IMR-90 (cell line): ENCODE measurements at regions not wholly inside any gene's neighbourhood (a gene's known extent, or its start where the extent isn't known, plus 50 kb on each side); places are given as distances from the start of the nearest gene placed in this dataset.

Experiments
- POLR2A ChIP-seq: IDR thresholded peaks from 2 replicates; pipeline ENCODE4 v1.6.1; 2012; ENCODE audit warnings: mild to moderate bottlenecking, low read depth, low read length
- RFX5 ChIP-seq: IDR thresholded peaks from 2 replicates; pipeline ENCODE4 v1.8.0; 2012; ENCODE audit warnings: low read depth, mild to moderate bottlenecking, low read length, moderate library complexity
- TF ChIP-seq, protein P1 (sequence below): conservative IDR thresholded peaks from 2 replicates; pipeline ENCODE4 v1.5.1; 2012; ENCODE audit warnings: mild to moderate bottlenecking, low read depth, low read length, improper control_type of control experiment

DNA sequence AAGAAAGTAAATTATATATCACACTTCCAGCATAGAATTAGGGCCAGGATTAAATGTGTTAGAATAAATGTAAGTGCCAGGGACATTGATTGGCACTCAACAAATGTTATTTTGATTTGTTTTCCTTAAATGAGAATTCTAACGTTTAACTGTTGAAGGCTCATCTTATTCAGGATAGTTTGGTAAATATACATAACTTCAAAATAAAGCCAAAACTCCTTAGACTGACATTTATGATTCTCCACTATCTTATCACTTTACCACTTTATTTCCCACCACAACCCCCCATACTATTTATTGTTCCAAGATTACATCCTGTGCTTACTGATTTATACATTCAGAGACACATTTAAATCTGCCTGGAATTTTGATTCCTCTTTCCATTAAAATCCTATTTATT lies 769.5 kb upstream of the CDH2 start:
- TF ChIP-seq POLR2A (no peak), RFX5 (no peak)
- TF ChIP-seq, protein P1, sequence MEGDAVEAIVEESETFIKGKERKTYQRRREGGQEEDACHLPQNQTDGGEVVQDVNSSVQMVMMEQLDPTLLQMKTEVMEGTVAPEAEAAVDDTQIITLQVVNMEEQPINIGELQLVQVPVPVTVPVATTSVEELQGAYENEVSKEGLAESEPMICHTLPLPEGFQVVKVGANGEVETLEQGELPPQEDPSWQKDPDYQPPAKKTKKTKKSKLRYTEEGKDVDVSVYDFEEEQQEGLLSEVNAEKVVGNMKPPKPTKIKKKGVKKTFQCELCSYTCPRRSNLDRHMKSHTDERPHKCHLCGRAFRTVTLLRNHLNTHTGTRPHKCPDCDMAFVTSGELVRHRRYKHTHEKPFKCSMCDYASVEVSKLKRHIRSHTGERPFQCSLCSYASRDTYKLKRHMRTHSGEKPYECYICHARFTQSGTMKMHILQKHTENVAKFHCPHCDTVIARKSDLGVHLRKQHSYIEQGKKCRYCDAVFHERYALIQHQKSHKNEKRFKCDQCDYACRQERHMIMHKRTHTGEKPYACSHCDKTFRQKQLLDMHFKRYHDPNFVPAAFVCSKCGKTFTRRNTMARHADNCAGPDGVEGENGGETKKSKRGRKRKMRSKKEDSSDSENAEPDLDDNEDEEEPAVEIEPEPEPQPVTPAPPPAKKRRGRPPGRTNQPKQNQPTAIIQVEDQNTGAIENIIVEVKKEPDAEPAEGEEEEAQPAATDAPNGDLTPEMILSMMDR: no peak
